ENCODE measurements at regions not wholly inside any gene's neighbourhood (a gene's known extent, or its start where the extent isn't known, plus 50 kb on each side); places are given as distances from the start of the nearest gene placed in this dataset.

- DNase-seq (ENCODE audit: low spot score in 2 of 2): peak in 1 of 2 donors; percentile 79
- WGBS: 72% methylated on average over 33 of the region's 34 CpGs
- Histone ChIP-seq H3K36me3 (no peaks in the 10 kb centered on the region), H3K27ac (no peak overlapping the region), H3K27me3 (peaks cover 19% of the 10 kb centered on the region), H3K9me3 (peaks cover 15% of the 10 kb centered on the region), H3K4me3 (no peak overlapping the region), H3K4me1 (no peaks in the 10 kb centered on the region)
- TF ChIP-seq POLR2AphosphoS5 (IDR thresholded peaks at IDR 0.05) (no peak), EP300 (IDR thresholded peaks at IDR 0.05) (no peak), POLR2A (IDR thresholded peaks at IDR 0.05) (no peak), CTCF (IDR thresholded peaks at IDR 0.05) (no peak)
These were observed 127.2 kb upstream of the PPP2R2D start for GRCh38 chr10:131773370-131774343.

- Histone ChIP-seq H3K36me3 (no peaks in the 10 kb centered on the region), H3K9me3 (peaks cover 19% of the 10 kb centered on the region), H3K4me1 (no peaks in the 10 kb centered on the region), H3K4me3 (no peak overlapping the region), H3K27ac (no peak overlapping the region), H3K27me3 (peaks cover 19% of the 10 kb centered on the region)
- TF ChIP-seq POLR2A (IDR thresholded peaks at IDR 0.05): no peak
- TF ChIP-seq CTCF (IDR thresholded peaks at IDR 0.05): no peak
- no peak for TF ChIP-seq POLR2AphosphoS5 (IDR thresholded peaks at IDR 0.05)
- no peak for TF ChIP-seq EP300 (IDR thresholded peaks at IDR 0.05)
- peak in 1 of 2 donors; percentile 50 for DNase-seq (ENCODE audit: low spot score in 2 of 2)
- WGBS: 85% methylated on average over 17 of the region's 17 CpGs
These were observed 126.1 kb upstream of the PPP2R2D start for GRCh38 chr10:131774681-131775085.

GRCh38 chr10:131775433-131775832, 125.4 kb upstream of the PPP2R2D start:
- DNase-seq (ENCODE audit: low spot score in 2 of 2): peak in 1 of 2 donors; percentile 62
- Histone ChIP-seq H3K9me3 (peaks cover 19% of the 10 kb centered on the region), H3K36me3 (no peaks in the 10 kb centered on the region), H3K27ac (no peak overlapping the region), H3K27me3 (peaks cover 19% of the 10 kb centered on the region), H3K4me3 (no peak overlapping the region), H3K4me1 (no peaks in the 10 kb centered on the region)
- 87% methylated on average over 16 of the region's 16 CpGs for WGBS
- TF ChIP-seq POLR2AphosphoS5 (IDR thresholded peaks at IDR 0.05) (no peak), CTCF (IDR thresholded peaks at IDR 0.05) (no peak), EP300 (IDR thresholded peaks at IDR 0.05) (no peak), POLR2A (IDR thresholded peaks at IDR 0.05) (no peak)

GRCh38 chr10:131775833-131776232, 125.0 kb upstream of the PPP2R2D start:
- Histone ChIP-seq H3K9me3 (peaks cover 19% of the 10 kb centered on the region), H3K4me1 (no peaks in the 10 kb centered on the region), H3K27me3 (peaks cover 15% of the 10 kb centered on the region), H3K36me3 (no peaks in the 10 kb centered on the region), H3K4me3 (no peak overlapping the region), H3K27ac (no peak overlapping the region)
- whole genome bisulfite sequencing: 87% methylated on average over 10 of the region's 11 CpGs
- DNase-seq (ENCODE audit: low spot score in 2 of 2): peak in 1 of 2 donors; percentile 41
- TF ChIP-seq CTCF (IDR thresholded peaks at IDR 0.05): no peak

- Histone ChIP-seq H3K4me3 (no peak overlapping the region), H3K27ac (no peak overlapping the region), H3K27me3 (peaks cover 10% of the 10 kb centered on the region), H3K4me1 (no peaks in the 10 kb centered on the region), H3K36me3 (no peaks in the 10 kb centered on the region), H3K9me3 (peaks cover 19% of the 10 kb centered on the region)
- no peak for TF ChIP-seq POLR2A (IDR thresholded peaks at IDR 0.05)
- no peak for TF ChIP-seq CTCF (IDR thresholded peaks at IDR 0.05)
- TF ChIP-seq POLR2AphosphoS5 (IDR thresholded peaks at IDR 0.05): no peak
- TF ChIP-seq EP300 (IDR thresholded peaks at IDR 0.05): no peak
- 90% methylated on average over 11 of the region's 11 CpGs for WGBS
- DNase-seq (ENCODE audit: low spot score in 2 of 2): peak in 1 of 2 donors; percentile 62
These were observed 124.3 kb upstream of the PPP2R2D start for GRCh38 chr10:131776496-131776895.

Measured in suprapubic skin (tissue), 4 donors.